Naive thymus-derived CD8-positive, alpha-beta T cell (primary cell): ENCODE measurements at regions not wholly inside any gene's neighbourhood (a gene's known extent, or its start where the extent isn't known, plus 50 kb on each side); places are given as distances from the start of the nearest gene placed in this dataset.

Source experiments
- ATAC-seq, 2 donors: fragments of 150-1000 bp; cut with Tn5 transposase in 1 of 2; sonication (Bioruptor Pico), chemical (Tn5 transposase) in 1 of 2; 1 replicate in 1 of 2; 2 replicates in 1 of 2; pipeline ENCODE4 v1.10.0; 2021; ENCODE audit warnings: mild to moderate bottlenecking in 2 of 2, moderate library complexity in 2 of 2
- POLR2A ChIA-PET: fragments of 350-600 bp; sonication (Branson Sonifier 250); formaldehyde crosslinking; loops from one replicate; lab custom pipeline; 2021; ENCODE audit warnings: antibody characterized with exemption; lab: Charles Lee
- DNase-seq, 10 donors: peaks; one replicate each; pipeline versions ENCODE4 v3.0.0 to v3.0.0-alpha.2; 2020 to 2022
- H3K27ac Mint-ChIP-seq, 10 donors: one replicate each; pipeline ENCODE4 v1.8.0; 2020 to 2022; ENCODE audit warnings: mild to moderate bottlenecking in 10 of 10, mixed read lengths in 10 of 10, moderate library complexity in 4 of 10, inconsistent platforms in 1 of 10
- H3K27me3 Mint-ChIP-seq, 5 donors: one replicate each; pipeline ENCODE4 v1.8.0; 2021 to 2022; ENCODE audit warnings: mixed read lengths in 5 of 5
- H3K36me3 Mint-ChIP-seq, 3 donors: one replicate each; pipeline ENCODE4 v1.8.0; 2020 to 2022; ENCODE audit warnings: mixed read lengths in 3 of 3, mild to moderate bottlenecking in 2 of 3, inconsistent platforms in 1 of 3
- H3K4me1 Mint-ChIP-seq, 4 donors: one replicate each; pipeline ENCODE4 v1.8.0; 2021 to 2022; ENCODE audit warnings: mixed read lengths in 4 of 4
- H3K4me3 Mint-ChIP-seq, 10 donors: one replicate each; pipeline ENCODE4 v1.8.0; 2020 to 2022; ENCODE audit warnings: mild to moderate bottlenecking in 10 of 10, mixed read lengths in 10 of 10, moderate library complexity in 6 of 10, inconsistent platforms in 1 of 10
- H3K9me3 Mint-ChIP-seq, 9 donors: one replicate each; pipeline ENCODE4 v1.8.0; 2020 to 2022; ENCODE audit warnings: mixed read lengths in 9 of 9, mild to moderate bottlenecking in 3 of 9, inconsistent platforms in 1 of 9, moderate library complexity in 1 of 9

DNA sequence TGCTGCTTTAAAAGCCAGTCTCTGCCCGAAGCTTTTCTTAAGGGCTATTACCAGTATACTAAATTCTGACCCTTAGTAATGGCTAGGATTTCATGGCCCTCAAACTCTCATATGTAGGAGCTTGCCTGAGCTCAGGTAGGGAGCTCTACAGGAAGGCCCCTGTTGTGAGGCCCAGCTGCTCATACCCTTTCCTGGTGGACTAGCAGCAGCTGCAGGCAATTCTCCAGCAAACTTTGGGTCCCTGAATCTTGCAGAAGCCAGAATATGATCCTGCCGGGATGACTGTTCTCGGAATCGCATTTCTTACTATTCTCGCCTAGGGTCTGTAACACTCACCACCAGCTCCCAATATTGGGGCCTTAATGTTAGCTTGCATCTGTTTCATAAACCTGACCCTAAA lies 106.4 kb upstream of the SERTAD2 start:
- POLR2A ChIA-PET: interaction anchor here (1.0 to 2.4 kb wide), 3 partner anchors 9 to 34 kb away, joined by 3 to 15 read pairs (median 5); no protein-coding TSS in a partner anchor
- Mint-ChIP-seq H3K4me3 (no peak overlapping the region), H3K27ac (no peak overlapping the region), H3K36me3 (no peaks in the 10 kb centered on the region), H3K9me3 (peaks cover 0 to 3% (median 0%) of the 10 kb centered on the region in 9 donors), H3K27me3 (no peaks in the 10 kb centered on the region), H3K4me1 (peaks cover 0 to 6% (median 2%) of the 10 kb centered on the region in 4 donors)
- ATAC-seq (no peak), DNase-seq (no peak)

DNA sequence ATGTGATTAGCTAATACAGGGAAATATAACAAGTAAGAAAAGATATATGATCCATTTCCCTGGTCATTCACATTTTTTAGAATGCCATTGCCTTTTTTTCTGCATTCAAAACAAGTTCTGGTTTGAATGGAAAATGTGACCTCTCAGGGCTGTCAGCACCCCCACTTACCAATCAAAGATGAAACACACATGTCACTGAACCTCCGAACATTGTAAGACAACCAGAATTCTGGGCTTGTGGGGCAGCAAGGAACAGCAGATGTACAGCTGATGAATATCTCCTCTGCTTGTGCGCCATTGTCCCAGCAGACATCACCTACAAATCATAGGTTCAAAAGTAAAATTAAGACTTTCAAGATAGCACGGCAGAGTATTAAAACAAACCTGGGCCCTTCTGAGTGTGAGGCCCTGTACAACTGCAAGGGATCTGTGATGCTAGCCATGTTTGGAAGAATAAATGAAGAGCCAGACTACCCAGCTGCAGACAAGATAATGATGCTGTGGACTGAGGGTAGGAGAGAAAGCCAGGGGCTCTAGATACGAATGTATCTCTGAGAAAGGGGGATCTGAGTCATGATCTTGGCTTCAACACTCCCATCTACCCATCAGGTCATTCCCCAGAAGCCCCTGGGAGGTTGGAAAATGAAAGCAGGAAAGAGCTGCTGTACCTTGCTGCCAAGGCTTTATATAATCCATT lies 108.7 kb upstream of the SERTAD2 start:
- Mint-ChIP-seq H3K9me3 (no peaks in the 10 kb centered on the region), H3K27ac (peak overlapping the region in 3 of 10 donors; percentile 20 to 63 (median 21)), H3K27me3 (no peaks in the 10 kb centered on the region), H3K36me3 (no peaks in the 10 kb centered on the region), H3K4me1 (peaks cover 8 to 15% (median 9%) of the 10 kb centered on the region in 4 donors), H3K4me3 (no peak overlapping the region)
- DNase-seq (no peak), ATAC-seq (no peak)
- POLR2A ChIA-PET: interaction anchor here (1.0 to 2.4 kb wide), 3 partner anchors 11 to 110 kb away, joined by 5 to 15 read pairs (median 9); partner anchors contain the start of gene SERTAD2

DNA sequence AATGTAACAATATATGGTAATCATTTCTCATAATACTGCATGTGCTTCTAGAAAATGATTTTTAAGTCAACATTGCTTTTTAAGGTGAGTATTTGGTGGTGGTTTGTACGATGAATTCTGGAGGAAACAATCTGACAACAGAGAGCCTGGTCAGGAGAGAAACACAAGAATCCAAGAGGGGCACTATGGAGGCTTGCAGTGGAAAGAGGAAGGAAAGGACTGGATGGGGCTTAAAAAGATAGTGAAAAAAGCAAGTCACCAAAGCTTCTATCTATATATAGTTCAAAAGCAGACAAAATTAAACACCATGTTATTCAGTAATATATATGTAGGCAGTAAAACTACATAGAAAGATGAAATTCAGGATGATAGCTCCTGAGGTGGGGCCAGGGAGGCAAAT lies 109.4 kb upstream of the SERTAD2 start:
- Mint-ChIP-seq H3K4me3 (no peak overlapping the region), H3K9me3 (no peaks in the 10 kb centered on the region), H3K4me1 (peaks cover 8 to 20% (median 11%) of the 10 kb centered on the region in 4 donors), H3K27me3 (no peaks in the 10 kb centered on the region), H3K36me3 (no peaks in the 10 kb centered on the region), H3K27ac (peak overlapping the region in 4 of 10 donors; percentile 6 to 61 (median 19))
- ATAC-seq: no peak
- no peak for DNase-seq
- POLR2A ChIA-PET: interaction anchor here (0.8 to 2.0 kb wide), 3 partner anchors 8 to 110 kb away, joined by 3 to 14 read pairs (median 9); partner anchors contain the start of gene SERTAD2

DNA sequence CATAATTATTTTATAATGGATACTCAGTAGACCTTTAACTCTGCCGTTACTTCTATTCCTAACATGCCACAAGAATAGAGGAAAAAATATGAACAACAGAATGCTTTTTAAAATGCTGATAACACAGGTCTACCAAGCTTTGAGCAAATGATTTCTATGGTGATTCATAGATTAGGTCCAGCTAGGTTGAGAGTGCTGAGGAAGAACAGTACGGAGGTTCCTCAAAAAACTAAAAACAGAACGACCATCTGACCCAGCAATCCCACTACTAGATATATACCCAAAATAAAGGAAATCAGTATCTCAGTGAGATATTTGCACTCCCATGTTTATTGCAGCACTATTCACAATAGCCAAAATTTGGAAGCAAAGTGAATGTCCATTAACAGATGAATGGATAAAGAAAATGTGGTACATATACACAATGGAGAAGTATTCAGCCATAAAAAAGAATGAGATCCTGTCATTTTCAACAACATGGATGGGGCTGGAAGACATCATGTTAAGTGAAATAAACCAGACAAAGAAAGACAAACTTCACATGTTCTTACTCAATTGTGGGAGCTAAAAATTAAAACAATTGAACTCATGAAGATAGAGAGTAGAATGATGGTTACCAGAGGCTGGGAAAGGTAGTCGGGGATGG lies 111.6 kb upstream of the SERTAD2 start:
- no peaks in the 10 kb centered on the region for H3K36me3 Mint-ChIP-seq
- no peaks in the 10 kb centered on the region for H3K27me3 Mint-ChIP-seq
- peaks cover 13 to 27% (median 17%) of the 10 kb centered on the region in 4 donors for H3K4me1 Mint-ChIP-seq
- ATAC-seq (no peak), DNase-seq (no peak)
- no peaks in the 10 kb centered on the region for H3K9me3 Mint-ChIP-seq
- POLR2A ChIA-PET: interaction anchor here (1.0 to 2.0 kb wide), 2 partner anchors 13 to 112 kb away, joined by 3 to 14 read pairs; partner anchors contain the start of gene SERTAD2
- H3K4me3 Mint-ChIP-seq: peak overlapping the region in 2 of 10 donors; percentile 40 to 52
- peak overlapping the region; percentile 5 to 90 (median 56) for H3K27ac Mint-ChIP-seq

DNA sequence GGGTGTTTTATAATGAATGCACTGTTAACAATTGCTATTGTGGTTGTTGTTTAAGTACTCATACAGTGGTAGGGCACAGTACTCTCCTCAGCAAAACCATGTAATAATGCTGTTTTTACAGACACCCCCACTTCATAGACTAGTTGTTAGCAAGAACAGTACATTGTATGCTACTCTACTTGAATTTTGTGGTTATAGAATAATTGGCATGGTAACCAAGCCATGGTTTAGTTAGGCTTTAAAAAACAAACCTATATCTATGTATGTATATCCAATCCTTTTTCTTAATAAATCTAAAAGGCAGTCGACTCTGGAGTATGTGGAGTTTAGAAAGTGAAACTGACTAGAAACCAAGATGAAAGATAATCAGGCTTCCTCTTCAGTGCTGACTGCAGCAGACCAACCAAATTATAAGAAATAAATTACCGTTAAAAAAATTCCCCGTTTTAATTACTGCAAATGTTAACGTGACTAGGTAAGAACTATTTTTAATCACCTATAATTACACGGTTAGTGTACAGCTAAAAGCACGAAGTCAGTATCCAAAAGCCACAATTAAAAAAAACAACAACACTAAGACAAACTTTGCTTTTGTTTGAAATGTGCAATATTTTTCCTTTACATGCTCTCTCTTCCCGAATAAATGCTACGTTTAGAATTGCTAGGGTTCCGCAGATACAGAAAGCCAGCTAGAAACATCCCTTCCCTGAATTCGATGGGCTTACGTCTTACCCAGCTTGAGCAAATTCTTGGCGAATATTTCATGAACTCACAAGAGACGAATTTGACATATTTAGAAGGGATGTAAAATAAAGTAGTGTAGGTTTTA lies 113.3 kb upstream of the SERTAD2 start:
- DNase-seq (peak in 3 of 10 donors; percentile 50 to 56 (median 55)), ATAC-seq (peak; percentile 65 to 69)
- Mint-ChIP-seq H3K27ac (peak overlapping the region; percentile 90 to 99 (median 96)), H3K4me3 (peak overlapping the region; percentile 92 to 99 (median 94)), H3K9me3 (no peaks in the 10 kb centered on the region), H3K27me3 (no peaks in the 10 kb centered on the region), H3K36me3 (no peaks in the 10 kb centered on the region), H3K4me1 (peaks cover 13 to 27% (median 17%) of the 10 kb centered on the region in 4 donors)
- POLR2A ChIA-PET: interaction anchor here (0.6 to 2.4 kb wide), 19 partner anchors 9 to 363 kb away, joined by 3 to 46 read pairs (median 4); partner anchors contain the start of genes AFTPH, RAB1A and SERTAD2

DNA sequence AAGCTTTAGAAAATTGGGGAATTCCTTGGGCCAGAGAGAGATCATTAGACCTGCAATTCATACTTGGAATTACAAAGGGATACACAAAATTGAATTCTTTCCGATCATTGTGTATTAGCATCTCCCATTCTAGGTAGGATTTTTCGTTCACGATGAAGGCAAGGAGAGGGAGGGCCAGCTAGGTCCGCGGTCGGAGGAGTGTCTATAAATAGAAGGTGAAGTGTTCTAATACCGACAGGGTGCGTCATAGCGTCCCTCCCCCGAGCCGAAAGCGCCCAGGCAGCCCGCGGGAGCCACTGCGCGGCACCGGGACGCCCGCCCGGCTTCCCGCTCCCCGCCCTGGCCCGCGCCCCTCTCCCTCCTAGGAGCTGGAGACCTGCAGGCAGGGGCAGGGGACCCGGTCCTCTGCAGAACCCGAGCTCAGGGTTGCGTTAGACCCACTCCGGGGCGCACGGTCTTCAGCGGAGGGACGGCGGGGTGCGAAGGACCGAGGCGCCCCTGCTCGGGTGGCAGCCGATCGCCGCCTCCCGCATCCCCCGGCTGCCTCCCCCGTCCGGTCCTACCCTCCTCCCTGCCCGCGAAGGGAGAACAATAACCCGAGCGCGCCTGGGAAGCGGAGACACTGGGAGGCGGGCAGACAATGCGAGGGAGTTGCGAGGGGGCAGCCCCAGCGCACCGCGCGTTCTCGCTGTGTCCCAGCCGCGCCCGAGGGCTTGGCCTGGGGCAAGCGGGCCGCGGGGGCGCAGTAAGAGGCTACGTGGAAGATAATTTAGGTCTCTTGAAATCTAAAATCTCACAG lies 114.2 kb upstream of the SERTAD2 start:
- POLR2A ChIA-PET: interaction anchor here (0.6 to 2.4 kb wide), 20 partner anchors 8 to 362 kb away, joined by 3 to 46 read pairs (median 4); partner anchors contain the start of genes AFTPH, RAB1A and SERTAD2
- Mint-ChIP-seq H3K9me3 (no peaks in the 10 kb centered on the region), H3K27ac (peak overlapping the region; percentile 90 to 99 (median 96)), H3K27me3 (no peaks in the 10 kb centered on the region), H3K4me3 (peak overlapping the region; percentile 92 to 99 (median 94)), H3K36me3 (no peaks in the 10 kb centered on the region), H3K4me1 (peaks cover 11 to 26% (median 17%) of the 10 kb centered on the region in 4 donors)
- peak; percentile 51 to 85 (median 57) for DNase-seq
- peak; percentile 73 to 75 for ATAC-seq

DNA sequence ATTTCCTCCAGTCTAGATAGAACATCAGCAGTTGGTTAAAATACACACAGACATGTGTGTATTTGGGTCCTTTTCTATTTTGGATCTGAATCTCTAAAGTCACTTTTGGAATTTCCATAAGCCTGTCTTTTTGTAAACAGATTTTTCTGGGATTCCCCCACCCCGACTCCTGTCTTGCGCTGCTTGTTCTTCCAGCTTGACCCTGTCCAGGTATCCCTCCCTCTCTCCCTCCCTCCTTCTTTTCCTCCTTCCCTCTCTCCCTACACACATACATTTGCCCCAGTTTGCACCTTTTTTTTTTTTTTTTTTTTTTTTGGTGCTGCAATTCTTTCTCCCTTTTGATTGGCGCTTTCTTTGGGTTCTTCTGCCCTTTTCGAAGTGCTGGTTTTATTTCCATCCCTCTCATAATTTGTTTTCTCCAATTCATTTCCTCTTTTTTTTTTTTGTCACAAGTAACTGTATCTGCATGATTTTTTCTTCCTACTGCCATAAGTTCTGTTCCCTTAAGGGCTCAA lies 114.8 kb upstream of the SERTAD2 start:
- POLR2A ChIA-PET: interaction anchor here (0.7 to 3.6 kb wide), 13 partner anchors 7 to 244 kb away, joined by 3 to 46 read pairs (median 6); partner anchors contain the start of genes AFTPH and SERTAD2
- H3K36me3 Mint-ChIP-seq: no peaks in the 10 kb centered on the region
- peak overlapping the region; percentile 0 to 97 (median 82) for H3K27ac Mint-ChIP-seq
- peaks cover 9 to 22% (median 17%) of the 10 kb centered on the region in 4 donors for H3K4me1 Mint-ChIP-seq
- no peak for ATAC-seq
- DNase-seq: no peak
- H3K27me3 Mint-ChIP-seq: no peaks in the 10 kb centered on the region
- H3K4me3 Mint-ChIP-seq: peak overlapping the region; percentile 92 to 99 (median 94)
- H3K9me3 Mint-ChIP-seq: no peaks in the 10 kb centered on the region

DNA sequence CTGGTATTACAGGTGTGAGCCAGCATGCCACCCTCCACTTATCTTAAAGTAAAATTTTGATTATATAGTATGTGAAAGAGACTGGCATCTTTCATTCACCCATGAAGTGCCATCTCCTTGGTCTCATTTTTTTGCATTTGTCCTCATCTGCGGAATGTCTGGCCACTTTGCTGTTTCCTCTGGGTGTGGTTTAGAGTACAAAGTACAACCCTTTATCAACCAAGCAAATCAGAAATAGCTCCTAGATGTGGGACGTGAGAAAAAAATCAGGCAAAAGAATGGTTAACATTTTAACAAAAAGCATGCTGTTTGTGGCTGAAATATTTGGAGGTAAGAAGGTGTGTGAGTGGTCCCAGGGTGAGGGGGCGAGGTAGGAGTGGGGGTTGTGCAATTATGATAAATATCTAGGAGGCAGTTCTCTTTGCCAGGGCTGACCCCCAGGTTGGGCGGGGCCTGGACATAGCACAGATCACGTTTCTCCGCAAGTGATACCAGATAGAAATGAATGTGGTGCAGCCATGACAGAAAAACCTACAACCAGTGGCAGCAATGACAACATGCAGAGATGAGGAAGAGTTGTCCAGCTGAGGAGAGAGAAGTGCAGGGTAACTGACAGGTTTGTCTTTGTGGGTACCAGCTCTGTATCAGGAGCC lies 115.8 kb upstream of the SERTAD2 start:
- no peaks in the 10 kb centered on the region for H3K27me3 Mint-ChIP-seq

DNA sequence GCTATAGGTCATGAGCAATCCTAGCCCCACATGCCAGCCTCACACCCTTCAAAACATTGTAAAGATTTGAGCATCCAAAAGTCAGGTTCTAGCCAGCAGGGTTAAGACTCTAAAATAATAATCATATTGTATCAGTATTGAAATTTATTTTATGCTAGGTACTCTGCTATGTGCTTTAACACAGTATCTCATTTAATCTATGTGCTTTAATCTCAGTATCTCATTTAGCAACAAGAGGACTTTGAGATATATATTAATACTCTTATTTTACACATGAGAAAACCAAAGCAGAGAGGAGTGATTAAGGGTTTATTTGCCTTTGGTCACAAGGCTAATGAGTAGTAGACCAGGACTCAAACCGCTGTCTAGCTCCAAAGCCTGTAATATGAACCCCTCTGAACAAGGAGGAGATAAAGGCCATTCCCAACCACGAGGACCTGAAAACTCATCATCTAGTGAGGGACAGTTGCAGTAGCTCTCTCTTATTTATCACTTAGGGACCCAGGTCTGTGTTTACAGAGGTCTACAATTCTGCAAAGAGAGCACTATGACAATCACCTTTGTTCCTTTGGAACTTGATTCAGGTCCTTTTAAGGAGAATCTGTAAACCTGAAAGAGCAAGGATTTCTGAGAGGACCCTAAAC lies 116.5 kb upstream of the SERTAD2 start:
- no peaks in the 10 kb centered on the region for H3K36me3 Mint-ChIP-seq
- POLR2A ChIA-PET: interaction anchor here (0.6 to 3.6 kb wide), 4 partner anchors 18 to 116 kb away, joined by 3 to 8 read pairs (median 3); partner anchors contain the start of gene SERTAD2
- no peaks in the 10 kb centered on the region for H3K27me3 Mint-ChIP-seq
- no peak for ATAC-seq
- no peak for DNase-seq
- H3K4me3 Mint-ChIP-seq: peak overlapping the region in 3 of 10 donors; percentile 19 to 71 (median 42)
- peaks cover 9 to 22% (median 17%) of the 10 kb centered on the region in 4 donors for H3K4me1 Mint-ChIP-seq
- peak overlapping the region in 1 of 10 donors; percentile 29 for H3K27ac Mint-ChIP-seq
- peaks cover 0 to 5% (median 0%) of the 10 kb centered on the region in 9 donors for H3K9me3 Mint-ChIP-seq

More for the DNA sequence above, 115.8 kb upstream of the SERTAD2 start:
- DNase-seq (no peak), ATAC-seq (no peak)
- POLR2A ChIA-PET: interaction anchor here (0.6 to 3.6 kb wide), 7 partner anchors 18 to 115 kb away, joined by 3 to 25 read pairs (median 4); partner anchors contain the start of gene SERTAD2
- no peaks in the 10 kb centered on the region for H3K9me3 Mint-ChIP-seq
- H3K36me3 Mint-ChIP-seq: no peaks in the 10 kb centered on the region
- peaks cover 9 to 22% (median 17%) of the 10 kb centered on the region in 4 donors for H3K4me1 Mint-ChIP-seq
- H3K27ac Mint-ChIP-seq: peak overlapping the region in 1 of 10 donors; percentile 29
- H3K4me3 Mint-ChIP-seq: peak overlapping the region in 3 of 10 donors; percentile 19 to 98 (median 93)

DNA sequence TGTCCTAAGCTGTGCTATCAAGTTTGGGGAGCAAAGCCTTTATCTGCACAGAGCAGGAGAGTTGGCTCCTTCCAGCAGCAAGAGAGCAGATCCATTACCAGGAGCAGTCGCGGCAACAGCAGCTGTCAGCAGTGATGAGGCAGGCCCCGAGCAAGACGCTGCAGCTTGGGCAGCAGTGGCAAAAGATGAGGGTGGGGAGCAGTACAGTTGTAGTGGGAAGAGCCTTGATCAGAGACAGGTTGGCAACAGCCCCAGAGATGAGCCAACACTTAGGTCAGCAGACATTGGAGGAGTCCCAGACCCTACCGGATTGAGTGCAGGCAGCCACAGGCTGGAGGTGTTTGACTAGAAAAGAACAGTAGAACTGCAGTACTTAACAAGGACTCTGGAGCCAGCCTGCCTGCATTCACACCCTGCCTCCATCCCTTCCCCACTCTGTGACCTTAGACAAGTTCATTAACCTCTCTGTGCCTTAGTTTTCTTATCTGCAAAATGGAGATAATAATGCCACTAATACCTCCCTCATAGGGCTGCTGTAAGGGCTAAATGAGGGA lies 117.1 kb upstream of the SERTAD2 start:
- peaks cover 0 to 7% (median 0%) of the 10 kb centered on the region in 9 donors for H3K9me3 Mint-ChIP-seq
- H3K27me3 Mint-ChIP-seq: no peaks in the 10 kb centered on the region
- no peak overlapping the region for H3K27ac Mint-ChIP-seq
- peaks cover 6 to 22% (median 15%) of the 10 kb centered on the region in 4 donors for H3K4me1 Mint-ChIP-seq
- DNase-seq (no peak), ATAC-seq (no peak)
- peaks cover 0 to under 1% (median 0%) of the 10 kb centered on the region in 3 donors for H3K36me3 Mint-ChIP-seq
- peak overlapping the region in 1 of 10 donors; percentile 56 for H3K4me3 Mint-ChIP-seq
- POLR2A ChIA-PET: interaction anchor here (0.9 to 3.6 kb wide), 2 partner anchors 19 to 117 kb away, joined by 3 to 8 read pairs; partner anchors contain the start of gene SERTAD2
